Prostate gland (tissue), 2 donors: ENCODE measurements at regions not wholly inside any gene's neighbourhood (a gene's known extent, or its start where the extent isn't known, plus 50 kb on each side); places are given as distances from the start of the nearest gene placed in this dataset.
A peak's percentile ranks its signal among the peaks of the same experiment; 100 is the strongest.

Experiments
- DNase-seq: peaks from one replicate; pipeline ENCODE4 v3.0.0-alpha.2; 2019; ENCODE audit warnings: low spot score
- H3K27ac ChIP-seq, 2 donors: fragments of 200-600 bp; sonication (generic); 2 replicates each; pipeline ENCODE4 v1.5.1; 2017 to 2019
- H3K27me3 ChIP-seq: fragments of 200-600 bp; sonication (generic); replicated peaks from 2 replicates; pipeline ENCODE4 v1.5.1; 2019; ENCODE audit not compliant: insufficient read depth
- H3K36me3 ChIP-seq, 2 donors: fragments of 200-600 bp; sonication (generic); 1 replicate in 1 of 2; 2 replicates in 1 of 2; pipeline versions ENCODE4 v1.5.1 to v1.8.1; 2017 to 2019
- H3K4me1 ChIP-seq: fragments of 200-600 bp; sonication (generic); replicated peaks from 2 replicates; pipeline ENCODE4 v1.5.1; 2019
- H3K4me3 ChIP-seq, 2 donors: fragments of 200-600 bp; sonication (generic); 2 replicates each; pipeline ENCODE4 v1.5.1; 2017 to 2019
- H3K9me3 ChIP-seq: fragments of 200-600 bp; sonication (generic); 2 replicates; pipeline ENCODE4 v1.5.1; 2017
- POLR2A ChIP-seq: fragments of 450-650 bp; IDR thresholded peaks from one replicate; pipeline ENCODE4 v1.6.1; 2016; ENCODE audit warnings: antibody characterized with exemption, mild to moderate bottlenecking
- POLR2AphosphoS5 ChIP-seq: sonication (generic); formaldehyde crosslinking; IDR thresholded peaks from one replicate; pipeline ENCODE4 v1.6.1; 2017; ENCODE audit warnings: antibody characterized with exemption
- WGBS: methylation state at CpG from one replicate; pipeline ENCODE4 v1.1.5; 2018; 5-methylcytosine and 5-hydroxymethylcytosine counted together
- intact Hi-C: fragments of 100-400 bp; cut with DNase I; formaldehyde crosslinking; loops from one replicate; pipeline ENCODE4 v1.14.2; 2022
- TF ChIP-seq, protein P1 (sequence below), 4 experiments: fragments of 200-600 bp in 2 of 4; fragments of 450-650 bp in 2 of 4; sonication (generic) in 2 of 4; IDR thresholded peaks; 1 replicate in 3 of 4; 2 replicates in 1 of 4; pipeline ENCODE4 v1.5.1; 2016 to 2019; ENCODE audit warnings: antibody characterized with exemption in 4 of 4, mild to moderate bottlenecking in 2 of 4, moderate library complexity in 2 of 4

DNA sequence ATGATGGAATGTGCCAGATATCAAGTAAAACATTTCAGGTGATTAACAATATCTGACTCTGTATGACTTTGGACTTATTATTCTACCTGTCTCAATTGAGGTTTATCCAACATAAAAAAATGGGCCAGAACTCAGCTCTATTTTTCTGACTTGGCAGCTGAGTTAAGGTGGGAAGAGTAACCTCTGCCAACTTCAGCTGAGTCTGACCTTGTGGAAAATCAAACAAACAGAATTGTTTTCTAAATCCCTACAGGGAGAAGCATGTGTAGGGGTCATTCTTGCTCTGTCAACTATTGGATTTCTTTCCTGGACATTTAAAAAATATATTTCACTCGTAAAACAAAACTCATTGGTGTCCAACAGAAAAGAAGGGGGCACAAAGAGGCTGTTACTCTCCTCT is 139.4 kb upstream of the TLR4 start:
- Histone ChIP-seq H3K4me3 (no peak overlapping the region), H3K27ac (no peak overlapping the region), H3K4me1 (no peaks in the 10 kb centered on the region), H3K36me3 (no peaks in the 10 kb centered on the region), H3K27me3 (no peaks in the 10 kb centered on the region), H3K9me3 (no peaks in the 10 kb centered on the region)
- WGBS = 38% methylated on average over 1 of the region's 1 CpG
- DNase-seq = no peak
- TF ChIP-seq, protein P1, sequence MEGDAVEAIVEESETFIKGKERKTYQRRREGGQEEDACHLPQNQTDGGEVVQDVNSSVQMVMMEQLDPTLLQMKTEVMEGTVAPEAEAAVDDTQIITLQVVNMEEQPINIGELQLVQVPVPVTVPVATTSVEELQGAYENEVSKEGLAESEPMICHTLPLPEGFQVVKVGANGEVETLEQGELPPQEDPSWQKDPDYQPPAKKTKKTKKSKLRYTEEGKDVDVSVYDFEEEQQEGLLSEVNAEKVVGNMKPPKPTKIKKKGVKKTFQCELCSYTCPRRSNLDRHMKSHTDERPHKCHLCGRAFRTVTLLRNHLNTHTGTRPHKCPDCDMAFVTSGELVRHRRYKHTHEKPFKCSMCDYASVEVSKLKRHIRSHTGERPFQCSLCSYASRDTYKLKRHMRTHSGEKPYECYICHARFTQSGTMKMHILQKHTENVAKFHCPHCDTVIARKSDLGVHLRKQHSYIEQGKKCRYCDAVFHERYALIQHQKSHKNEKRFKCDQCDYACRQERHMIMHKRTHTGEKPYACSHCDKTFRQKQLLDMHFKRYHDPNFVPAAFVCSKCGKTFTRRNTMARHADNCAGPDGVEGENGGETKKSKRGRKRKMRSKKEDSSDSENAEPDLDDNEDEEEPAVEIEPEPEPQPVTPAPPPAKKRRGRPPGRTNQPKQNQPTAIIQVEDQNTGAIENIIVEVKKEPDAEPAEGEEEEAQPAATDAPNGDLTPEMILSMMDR (IDR thresholded peaks at IDR 0.05) = no peak
- TF ChIP-seq POLR2A (no peak), POLR2AphosphoS5 (no peak)
- intact Hi-C loops = no loop called here

DNA sequence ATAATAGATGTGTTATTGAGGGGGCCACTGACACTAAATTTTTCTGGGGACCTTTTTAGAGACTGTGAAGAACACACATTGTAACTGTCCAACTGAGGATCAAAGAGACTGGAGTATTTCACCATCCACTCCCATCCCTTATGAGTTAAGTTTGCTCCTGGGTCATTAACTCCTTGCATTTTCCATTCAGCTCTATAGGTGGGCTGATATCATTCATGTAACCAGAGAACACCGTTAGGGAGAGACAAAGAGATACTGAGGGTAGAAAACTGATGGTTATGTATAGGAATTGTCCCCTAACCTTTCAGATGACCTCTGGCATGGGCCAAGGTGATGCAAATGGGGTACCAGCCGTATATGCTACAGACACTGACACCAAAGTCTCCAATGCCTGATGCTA is 142.4 kb upstream of the TLR4 start:
- TF ChIP-seq, protein P1 (IDR thresholded peaks at IDR 0.05) = no peak
- no peak for TF ChIP-seq POLR2A
- no peak for TF ChIP-seq POLR2AphosphoS5
- Histone ChIP-seq H3K27ac (no peak overlapping the region), H3K36me3 (no peaks in the 10 kb centered on the region), H3K4me1 (no peaks in the 10 kb centered on the region), H3K27me3 (no peaks in the 10 kb centered on the region), H3K9me3 (no peaks in the 10 kb centered on the region), H3K4me3 (no peak overlapping the region)
- intact Hi-C loops = no loop called here
- 50% methylated on average over 2 of the region's 2 CpGs for WGBS
- DNase-seq = no peak

DNA sequence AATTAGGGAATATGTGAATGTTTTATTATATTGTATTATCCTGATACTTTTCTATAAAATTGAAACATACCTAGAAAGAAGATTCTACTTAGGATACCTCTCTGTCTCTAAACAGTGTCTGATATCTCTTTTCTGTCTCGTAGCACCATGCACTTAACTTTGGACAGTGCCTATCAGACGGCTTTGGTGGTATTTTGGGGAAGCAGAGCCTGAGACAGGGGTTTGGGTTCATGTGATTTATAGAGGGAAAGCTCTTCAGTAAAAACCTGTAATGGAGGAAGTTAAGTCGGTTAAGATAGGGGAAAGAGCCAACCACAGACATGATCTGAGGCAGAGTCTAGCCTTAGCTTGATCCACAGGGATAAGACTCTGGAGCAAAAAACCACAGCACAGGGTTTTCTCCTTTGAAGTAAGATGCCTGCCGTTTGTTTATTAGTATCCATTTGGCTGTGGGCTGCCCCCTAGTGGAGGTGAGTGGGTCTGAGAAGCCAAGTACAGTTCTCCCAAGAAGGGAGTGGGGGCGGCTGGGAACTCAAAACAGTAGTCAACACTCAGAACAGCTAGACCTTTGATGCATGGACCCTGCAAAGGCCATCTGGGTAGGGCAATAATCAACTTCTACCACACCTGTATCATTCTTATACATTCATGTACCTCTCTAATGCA is 141.2 kb upstream of the ASTN2 start:
- Histone ChIP-seq H3K4me1 (no peaks in the 10 kb centered on the region), H3K27ac (no peak overlapping the region), H3K4me3 (no peak overlapping the region), H3K36me3 (no peaks in the 10 kb centered on the region), H3K27me3 (no peaks in the 10 kb centered on the region), H3K9me3 (no peaks in the 10 kb centered on the region)
- TF ChIP-seq POLR2AphosphoS5 (no peak), POLR2A (no peak)
- TF ChIP-seq, protein P1 (IDR thresholded peaks at IDR 0.05) = peak in 3 of 4 experiments; percentile 29 to 54 (median 52)
- peak; percentile 47 for DNase-seq
- intact Hi-C loops = no loop called here
- whole genome bisulfite sequencing = 75% methylated on average over 5 of the region's 5 CpGs

DNA sequence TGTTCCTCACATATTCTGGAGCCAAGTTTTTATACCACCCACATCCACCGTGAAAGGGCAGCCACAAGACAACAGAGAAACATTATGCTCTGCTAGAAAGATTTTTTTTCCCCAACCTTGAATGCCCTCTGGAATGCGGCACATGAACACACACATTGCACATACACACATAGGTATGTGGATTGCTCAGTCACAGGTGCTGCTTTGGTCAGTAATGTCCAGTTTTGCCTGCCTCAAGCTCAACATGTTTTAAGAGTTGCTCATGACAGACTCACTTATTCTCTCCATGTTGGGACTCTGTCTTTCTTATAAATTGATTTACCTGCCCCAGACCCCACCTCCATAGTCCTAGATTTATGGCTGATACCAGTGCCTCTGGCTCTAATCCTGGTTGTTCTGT is 138.0 kb upstream of the ASTN2 start:
- H3K27me3 ChIP-seq = no peaks in the 10 kb centered on the region
- intact Hi-C loops = no loop called here
- H3K27ac ChIP-seq = no peak overlapping the region
- no peak for DNase-seq
- H3K4me1 ChIP-seq = no peaks in the 10 kb centered on the region
- H3K9me3 ChIP-seq = no peaks in the 10 kb centered on the region
- TF ChIP-seq, protein P1 (IDR thresholded peaks at IDR 0.05) = no peak
- no peak for TF ChIP-seq POLR2AphosphoS5
- TF ChIP-seq POLR2A = no peak
- no peaks in the 10 kb centered on the region for H3K36me3 ChIP-seq
- no peak overlapping the region for H3K4me3 ChIP-seq
- WGBS = 82% methylated on average over 2 of the region's 2 CpGs

- Histone ChIP-seq H3K4me3 (no peak overlapping the region), H3K27ac (no peak overlapping the region), H3K36me3 (no peaks in the 10 kb centered on the region), H3K27me3 (no peaks in the 10 kb centered on the region), H3K9me3 (no peaks in the 10 kb centered on the region), H3K4me1 (no peaks in the 10 kb centered on the region)
- DNase-seq = no peak
- TF ChIP-seq POLR2A (no peak), POLR2AphosphoS5 (no peak)
- TF ChIP-seq, protein P1 (IDR thresholded peaks at IDR 0.05) = no peak
- 48% methylated on average over 2 of the region's 2 CpGs for WGBS
- intact Hi-C loops = no loop called here
Measured at GRCh38 chr9:117551171-117551570, 136.3 kb upstream of the ASTN2 start.
